Panc1 (cell line): ENCODE measurements at regions not wholly inside any gene's neighbourhood (a gene's known extent, or its start where the extent isn't known, plus 50 kb on each side); places are given as distances from the start of the nearest gene placed in this dataset.

ENCODE experiments used
- CTCF ChIP-seq: fragments of 450-650 bp; IDR thresholded peaks from 2 replicates; pipeline ENCODE4 v1.5.1; 2017; ENCODE audit warnings: mild to moderate bottlenecking
- TCF7L2 ChIP-seq: IDR thresholded peaks from 2 replicates; pipeline ENCODE4 v1.6.1; 2011; ENCODE audit warnings: mild to moderate bottlenecking, low read depth, low read length, inconsistent platforms

- TF ChIP-seq TCF7L2: no peak
- TF ChIP-seq CTCF: no peak
Observed at GRCh38 chr3:67870477-67870876, 216.1 kb upstream of the SUCLG2 start.
